ENCODE measurements at regions not wholly inside any gene's neighbourhood (a gene's known extent, or its start where the extent isn't known, plus 50 kb on each side); places are given as distances from the start of the nearest gene placed in this dataset.

DNA sequence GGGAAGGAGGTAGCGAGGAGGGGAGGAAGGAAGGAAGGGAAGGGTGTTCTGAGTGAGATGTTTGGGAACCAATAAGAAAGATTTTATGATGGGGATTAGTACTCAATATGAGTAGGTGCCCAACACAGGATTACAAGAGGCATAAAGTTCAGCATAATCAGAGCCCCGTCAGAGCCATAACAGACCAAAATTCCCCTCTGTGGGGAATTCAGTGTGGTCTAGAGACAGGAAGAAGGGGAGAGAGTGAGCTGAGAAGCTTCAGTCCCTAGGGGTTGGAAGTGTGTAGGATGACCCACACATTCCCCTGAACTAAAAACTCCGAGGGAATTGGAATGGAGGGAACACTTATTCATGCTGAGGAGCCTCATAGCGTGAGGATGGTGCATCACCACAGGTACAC, 160.3 kb upstream of the SASH1 start:
- DNase-seq (ENCODE audit: low read depth in 1 of 2, low spot score in 2 of 2) (no peak), FAIRE-seq (no peak)
- no peak overlapping the region for H2BK120ac ChIP-seq (replicated peaks; ENCODE audit: low read depth, low read length)
- H4K91ac ChIP-seq (replicated peaks; ENCODE audit: insufficient read length, low read length), result no peak overlapping the region
- H3K9me3 ChIP-seq (ENCODE audit: insufficient read depth in 2 of 2, low read depth in 1 of 2, low read length in 1 of 2), result peaks cover 0 to 6% of the 10 kb centered on the region in 2 experiments; a peak in 1 of 4 replicates
- ChIA-PET POLR2A (ENCODE audit: partially characterized antibody) (no interaction called here), CTCF (ENCODE audit: partially characterized antibody) (interaction anchor here (0.7 to 1.1 kb wide), 2 partner anchors 359 to 1378 kb away, joined by 3 read pairs; no protein-coding TSS in a partner anchor)
- no peak overlapping the region for H2AFZ ChIP-seq (ENCODE audit: low read length)
- no peak overlapping the region for H2AK5ac ChIP-seq (ENCODE audit: low read depth, low read length)
- H3K79me1 ChIP-seq (ENCODE audit: low read depth, low read length), result no peaks in the 10 kb centered on the region; the same call in 1 of the 2 replicates
- no peak overlapping the region for H3K56ac ChIP-seq (replicated peaks; ENCODE audit: insufficient read length, low read depth, low read length)
- H2BK20ac ChIP-seq (ENCODE audit: low read length), result no peak overlapping the region
- H3K23ac ChIP-seq (ENCODE audit: insufficient read length), result no peak overlapping the region
- H4K8ac ChIP-seq (ENCODE audit: extremely low read depth, insufficient read depth, low read length), result no peak overlapping the region
- H3K9ac ChIP-seq (replicated peaks in 1 of 4; ENCODE audit: extremely low read depth in 1 of 4, low read depth in 3 of 4, low read length in 3 of 4), result no peak overlapping the region
- H2BK15ac ChIP-seq (ENCODE audit: low read length), result no peak overlapping the region
- no peak overlapping the region for H3K27ac ChIP-seq (ENCODE audit: low read depth, low read length)
- no peaks in the 10 kb centered on the region for H3K27me3 ChIP-seq (replicated peaks in 1 of 4; ENCODE audit: control insufficient read depth in 3 of 4, extremely low read depth in 1 of 4, insufficient read depth in 3 of 4, low read length in 3 of 4)
- no peak overlapping the region for H3K4me2 ChIP-seq (ENCODE audit: insufficient read depth in 1 of 2, low read depth in 2 of 2, low read length in 2 of 2)
- WGBS, 2 experiments (ENCODE audit: extremely low coverage in 1 of 2, insufficient coverage in 1 of 2, insufficient read length in 1 of 2, insufficient replicate concordance in 2 of 2, low coverage in 1 of 2, low lambda C conversion rate in 2 of 2, missing lambda C conversion rate in 1 of 2), result 93 to 100% methylated on average over 1 to 4 of the region's 4 CpGs
- H4K20me1 ChIP-seq (replicated peaks in 1 of 2; ENCODE audit: control insufficient read depth in 1 of 2, insufficient read depth in 2 of 2, low read length in 2 of 2), result no peaks in the 10 kb centered on the region
- no peak overlapping the region for H3K18ac ChIP-seq (ENCODE audit: extremely low read depth, low read length)
- no peak overlapping the region for H4K5ac ChIP-seq (ENCODE audit: insufficient read length, low read depth, low read length)
- no peaks in the 10 kb centered on the region for H3K36me3 ChIP-seq (ENCODE audit: control insufficient read depth in 2 of 4, insufficient read depth in 4 of 4, low read length in 3 of 4)
- H3K4me3 ChIP-seq (ENCODE audit: extremely low read depth in 1 of 4, insufficient read depth in 2 of 4, low read depth in 3 of 4, low read length in 4 of 4), result no peak overlapping the region
- no peak overlapping the region for H3K14ac ChIP-seq (ENCODE audit: insufficient read length)
- H3K23me2 ChIP-seq (ENCODE audit: low read depth, low read length), result no peaks in the 10 kb centered on the region
- H3K4me1 ChIP-seq (replicated peaks in 1 of 4; ENCODE audit: control insufficient read depth in 3 of 4, insufficient read depth in 4 of 4, low read length in 3 of 4), result peaks cover 0 to 2% (median 0%) of the 10 kb centered on the region in 4 experiments; a peak in 2 of 7 replicates
- no peak overlapping the region for H2BK12ac ChIP-seq (ENCODE audit: low read depth, low read length)
- H3K79me2 ChIP-seq (ENCODE audit: control insufficient read depth in 1 of 2, insufficient read depth in 2 of 2, low read length in 2 of 2), result no peaks in the 10 kb centered on the region
- no peak overlapping the region for H2BK5ac ChIP-seq (ENCODE audit: low read depth, low read length)
- no peak overlapping the region for H3K4ac ChIP-seq (replicated peaks; ENCODE audit: insufficient read length, low read depth, low read length)
- TF ChIP-seq YY1 (IDR thresholded peaks at IDR 0.05; ENCODE audit: low read depth, low read length), result no peak
- no peak for TF ChIP-seq POLR2AphosphoS5 (IDR thresholded peaks at IDR 0.05; ENCODE audit: low read depth, low read length)
- no peak for TF ChIP-seq TEAD4 (IDR thresholded peaks at IDR 0.05; ENCODE audit: low read depth, low read length)

Measured in H1 (cell line).